ENCODE measurements at regions not wholly inside any gene's neighbourhood (a gene's known extent, or its start where the extent isn't known, plus 50 kb on each side); places are given as distances from the start of the nearest gene placed in this dataset.
A peak's percentile ranks its signal among the peaks of the same experiment; 100 is the strongest.

DNA sequence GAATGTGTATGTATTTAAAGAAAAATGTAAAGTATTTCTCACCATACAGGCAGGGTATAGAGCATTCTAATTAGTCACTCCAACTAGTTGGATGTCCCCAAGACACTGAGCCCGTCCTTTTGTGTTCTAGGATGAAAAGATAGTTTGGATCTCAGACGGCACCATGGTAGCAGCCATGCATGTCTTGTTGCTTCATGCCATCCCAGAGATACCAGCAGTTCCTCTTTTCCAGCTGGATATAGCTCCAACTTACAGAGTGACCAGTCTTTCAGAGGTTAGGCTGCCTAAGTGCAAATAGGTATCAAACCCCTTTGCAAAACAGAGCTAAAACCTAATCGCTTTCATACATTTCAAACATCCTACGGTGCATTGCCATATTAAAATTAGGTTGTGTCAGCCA is 275.3 kb downstream of the MTX2 start:
- in situ Hi-C loops (cut with HindIII; ENCODE audit: low sequenced_read_pairs), result no loop called here

DNA sequence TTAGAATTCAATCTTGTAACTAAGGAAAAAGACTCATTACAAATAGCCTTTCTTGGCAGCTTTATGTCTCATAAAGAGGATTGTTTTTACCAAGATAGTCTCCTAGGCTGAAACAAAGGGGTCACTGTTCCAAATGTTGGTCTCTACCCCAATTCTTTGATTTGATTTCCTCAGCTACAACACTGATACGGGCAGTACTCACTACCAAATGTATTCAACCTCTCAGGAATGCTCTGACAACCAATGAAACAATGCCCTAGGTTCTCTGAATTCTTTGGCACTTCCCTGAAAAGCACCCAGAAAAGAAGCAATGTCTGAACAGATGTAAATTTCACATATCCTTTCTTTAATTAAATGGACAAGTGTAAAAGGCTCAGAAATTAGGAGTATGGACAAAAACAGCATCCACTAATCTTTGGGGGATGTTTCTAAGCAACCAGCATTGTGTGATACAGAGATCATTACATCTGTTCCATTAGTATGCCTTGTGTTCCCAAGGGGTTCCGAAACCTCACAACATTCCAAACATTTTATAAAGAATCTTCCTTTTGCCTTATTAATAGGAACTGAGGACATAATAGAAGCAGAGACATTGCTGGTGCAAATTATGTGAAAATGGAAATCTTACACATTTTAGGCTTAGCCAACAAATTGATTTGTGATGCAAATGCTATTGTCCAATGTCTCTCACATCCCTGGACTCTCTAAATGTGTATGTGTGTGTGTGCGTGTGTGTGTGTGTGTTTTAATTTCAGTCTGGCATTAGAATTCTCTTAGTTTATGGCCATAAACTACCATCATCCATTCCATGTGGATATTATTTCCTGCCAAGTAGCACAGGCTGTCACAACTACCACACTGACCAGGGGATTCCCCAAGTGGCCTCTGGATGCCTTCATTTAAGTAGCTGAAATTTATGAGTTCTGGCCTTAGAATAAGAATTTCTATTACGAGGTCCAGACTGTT is 276.0 kb downstream of the MTX2 start:
- in situ Hi-C loops (cut with HindIII; ENCODE audit: low sequenced_read_pairs), result no loop called here
- no peak overlapping the region for H3K4me3 ChIP-seq (ENCODE audit: low read depth, low read length)
- TF ChIP-seq, protein P1, sequence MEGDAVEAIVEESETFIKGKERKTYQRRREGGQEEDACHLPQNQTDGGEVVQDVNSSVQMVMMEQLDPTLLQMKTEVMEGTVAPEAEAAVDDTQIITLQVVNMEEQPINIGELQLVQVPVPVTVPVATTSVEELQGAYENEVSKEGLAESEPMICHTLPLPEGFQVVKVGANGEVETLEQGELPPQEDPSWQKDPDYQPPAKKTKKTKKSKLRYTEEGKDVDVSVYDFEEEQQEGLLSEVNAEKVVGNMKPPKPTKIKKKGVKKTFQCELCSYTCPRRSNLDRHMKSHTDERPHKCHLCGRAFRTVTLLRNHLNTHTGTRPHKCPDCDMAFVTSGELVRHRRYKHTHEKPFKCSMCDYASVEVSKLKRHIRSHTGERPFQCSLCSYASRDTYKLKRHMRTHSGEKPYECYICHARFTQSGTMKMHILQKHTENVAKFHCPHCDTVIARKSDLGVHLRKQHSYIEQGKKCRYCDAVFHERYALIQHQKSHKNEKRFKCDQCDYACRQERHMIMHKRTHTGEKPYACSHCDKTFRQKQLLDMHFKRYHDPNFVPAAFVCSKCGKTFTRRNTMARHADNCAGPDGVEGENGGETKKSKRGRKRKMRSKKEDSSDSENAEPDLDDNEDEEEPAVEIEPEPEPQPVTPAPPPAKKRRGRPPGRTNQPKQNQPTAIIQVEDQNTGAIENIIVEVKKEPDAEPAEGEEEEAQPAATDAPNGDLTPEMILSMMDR (IDR thresholded peaks at IDR 0.05; ENCODE audit: low read depth, low read length, missing control alignments), result no peak
- DNase-seq (ENCODE audit: low read depth), result no peak

More for the DNA sequence above, 275.3 kb downstream of the MTX2 start:
- DNase-seq (ENCODE audit: low read depth), result no peak
- TF ChIP-seq, protein P1 (IDR thresholded peaks at IDR 0.05; ENCODE audit: low read depth, low read length, missing control alignments), result no peak
- H3K4me3 ChIP-seq (ENCODE audit: low read depth, low read length), result no peak overlapping the region

DNA sequence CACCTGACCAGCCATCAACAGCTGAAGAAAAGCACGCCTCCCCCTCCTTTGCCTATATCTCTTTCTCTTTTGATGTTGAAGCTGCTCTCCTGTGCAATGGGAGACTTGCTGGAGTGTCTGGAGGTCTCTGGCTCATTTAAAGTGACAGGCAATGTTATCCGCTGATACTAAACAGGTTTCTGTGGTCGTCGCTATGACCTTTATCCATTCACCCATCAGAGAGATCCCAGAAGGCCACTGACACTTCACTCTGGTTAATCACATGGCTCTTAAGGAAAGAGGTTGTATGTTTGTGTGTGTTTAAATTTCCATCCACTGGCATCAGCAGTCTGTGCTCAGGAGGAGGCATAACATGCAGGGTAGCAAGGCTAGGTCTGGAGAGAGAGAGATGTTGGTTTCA is 277.3 kb downstream of the MTX2 start:
- in situ Hi-C loops (cut with HindIII; ENCODE audit: low sequenced_read_pairs), result no loop called here
- DNase-seq (ENCODE audit: low read depth), result no peak
- TF ChIP-seq, protein P1 (IDR thresholded peaks at IDR 0.05; ENCODE audit: low read depth, low read length, missing control alignments), result no peak
- no peak overlapping the region for H3K4me3 ChIP-seq (ENCODE audit: low read depth, low read length)

DNA sequence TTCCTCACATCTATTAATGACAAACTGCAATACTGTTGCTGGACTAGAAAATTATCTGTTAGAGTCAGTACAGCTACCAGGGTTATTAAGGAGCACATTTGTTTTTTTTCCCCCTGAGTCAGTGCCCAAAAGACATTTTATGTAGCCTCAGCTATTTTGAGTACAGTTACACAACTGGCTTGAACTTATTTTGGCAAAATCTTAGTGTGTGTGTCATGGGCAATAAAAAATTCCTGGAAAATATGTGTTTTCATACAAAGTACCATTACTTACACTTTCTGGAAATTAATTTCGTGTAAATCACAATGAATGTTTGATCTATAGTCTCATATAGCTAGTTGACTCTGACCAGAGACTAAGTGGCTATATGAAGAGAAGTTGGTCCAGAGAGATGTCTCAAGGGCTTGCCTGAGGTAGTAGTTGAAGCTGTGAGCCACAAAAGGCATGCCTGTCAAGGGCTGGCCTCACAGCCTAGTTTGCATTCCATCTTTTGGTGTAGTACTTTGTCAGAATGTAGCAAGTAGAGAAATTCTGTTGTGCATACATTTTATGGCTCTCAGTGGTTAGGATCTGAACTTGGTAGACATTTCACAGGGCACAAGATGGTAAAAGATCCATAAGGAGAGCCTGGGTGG is 283.4 kb downstream of the MTX2 start:
- no peak for DNase-seq (ENCODE audit: low read depth)
- H3K4me3 ChIP-seq (ENCODE audit: low read depth, low read length), result no peak overlapping the region
- in situ Hi-C loops (cut with HindIII; ENCODE audit: low sequenced_read_pairs), result no loop called here
- TF ChIP-seq, protein P1 (IDR thresholded peaks at IDR 0.05; ENCODE audit: low read depth, low read length, missing control alignments), result no peak

DNA sequence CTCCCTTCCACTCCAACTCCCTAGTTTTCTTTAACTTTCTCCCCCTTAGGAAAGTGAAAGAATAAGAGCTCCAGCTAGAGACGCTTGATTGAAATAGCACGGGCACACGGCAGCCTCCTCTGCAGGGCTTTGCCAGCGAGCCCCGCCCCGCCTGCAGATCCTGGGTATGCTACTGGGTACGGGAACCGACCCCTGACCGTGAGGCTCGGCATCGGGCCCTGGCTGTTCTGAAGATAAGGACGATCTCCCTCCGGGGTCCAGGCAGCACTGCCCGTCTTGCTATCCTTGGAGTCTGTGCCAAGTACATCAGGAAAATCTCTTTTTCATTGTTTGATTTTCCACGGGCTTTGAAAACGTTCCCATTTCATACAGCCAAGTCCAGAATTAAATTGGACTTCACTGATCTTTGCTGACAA is 284.5 kb downstream of the MTX2 start:
- in situ Hi-C loops (cut with HindIII; ENCODE audit: low sequenced_read_pairs), result no loop called here
- no peak for DNase-seq (ENCODE audit: low read depth)
- TF ChIP-seq, protein P1 (IDR thresholded peaks at IDR 0.05; ENCODE audit: low read depth, low read length, missing control alignments), result no peak
- peak overlapping the region; percentile 40 for H3K4me3 ChIP-seq (ENCODE audit: low read depth, low read length)

DNA sequence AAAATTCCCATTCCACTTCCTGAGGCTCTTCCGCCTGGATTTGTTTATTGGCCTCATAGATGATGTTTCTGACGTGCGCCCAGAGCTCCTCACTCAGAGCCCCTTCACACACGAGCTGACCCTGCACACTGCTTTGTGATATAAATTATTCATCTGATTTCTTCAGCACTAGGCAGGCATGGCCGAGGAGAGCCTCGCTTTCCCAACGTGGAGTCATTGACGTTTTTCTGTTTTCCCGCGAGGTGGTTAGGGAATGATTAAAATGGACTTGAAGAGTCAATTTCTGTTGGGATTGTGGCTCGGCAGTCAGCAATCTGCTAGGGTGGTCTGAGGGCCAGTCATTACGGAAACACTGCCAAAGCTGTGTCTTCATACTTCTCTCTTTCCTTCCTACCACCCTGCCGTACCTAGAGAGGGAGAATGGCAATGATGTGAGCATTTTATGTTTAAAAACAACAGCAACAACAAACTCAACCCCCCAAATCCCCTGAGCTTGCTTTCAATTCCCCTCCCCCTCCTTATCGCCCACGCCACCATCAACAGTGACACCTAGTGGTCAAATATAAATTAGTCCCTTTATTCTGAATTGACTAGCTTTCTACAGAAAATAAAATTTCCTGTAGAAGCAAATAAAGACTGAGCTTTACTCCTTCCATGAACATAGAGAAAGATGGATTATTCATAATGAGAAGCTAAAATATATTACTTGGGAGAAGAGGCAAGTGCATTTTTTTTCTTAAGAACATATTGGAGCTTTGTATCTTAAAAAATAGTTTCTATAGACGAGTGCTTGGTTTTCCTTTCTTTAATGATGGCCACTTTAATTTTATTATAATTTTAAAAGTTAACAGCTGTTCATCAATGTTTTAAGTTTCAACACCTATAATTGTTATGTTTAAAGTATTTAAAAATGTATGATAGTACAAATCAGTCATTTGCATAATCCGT is 285.1 kb downstream of the MTX2 start:
- TF ChIP-seq, protein P1 (IDR thresholded peaks at IDR 0.05; ENCODE audit: low read depth, low read length, missing control alignments), result peak; percentile 70
- in situ Hi-C loops (cut with HindIII; ENCODE audit: low sequenced_read_pairs), result no loop called here
- peak overlapping the region; percentile 40 for H3K4me3 ChIP-seq (ENCODE audit: low read depth, low read length)
- peak; percentile 37 for DNase-seq (ENCODE audit: low read depth)

Measured in astrocyte of the cerebellum (primary cell).